IMR-90 (cell line): ENCODE measurements at regions not wholly inside any gene's neighbourhood (a gene's known extent, or its start where the extent isn't known, plus 50 kb on each side); places are given as distances from the start of the nearest gene placed in this dataset.

Experiments used
- CEBPB ChIP-seq: IDR thresholded peaks from 2 replicates; pipeline ENCODE4 v1.6.1; 2012; ENCODE audit warnings: low read depth, low read length, improper control_type of control experiment
- CTCF ChIP-seq: conservative IDR thresholded peaks from 2 replicates; pipeline ENCODE4 v1.5.1; 2012; ENCODE audit warnings: mild to moderate bottlenecking, low read depth, low read length, improper control_type of control experiment
- MXI1 ChIP-seq: IDR thresholded peaks from 2 replicates; pipeline ENCODE4 v1.6.1; 2012; ENCODE audit warnings: low read depth, mild to moderate bottlenecking, low read length, moderate library complexity, borderline replicate concordance
- POLR2A ChIP-seq: IDR thresholded peaks from 2 replicates; pipeline ENCODE4 v1.6.1; 2012; ENCODE audit warnings: mild to moderate bottlenecking, low read depth, low read length
- RAD21 ChIP-seq: IDR thresholded peaks from 2 replicates; pipeline ENCODE4 v1.6.1; 2012; ENCODE audit warnings: low read length, improper control_type of control experiment
- SMC3 ChIP-seq: fragments of 150-350 bp; IDR thresholded peaks from 2 replicates; pipeline ENCODE4 v1.6.1; 2016; ENCODE audit warnings: low read depth, mild to moderate bottlenecking, antibody characterized with exemption, low read length, moderate library complexity

GRCh38 chr9:104362912-104363472 is 141.1 kb upstream of the OR13F1 start:
- TF ChIP-seq POLR2A (no peak), CTCF (no peak), RAD21 (no peak), MXI1 (no peak), SMC3 (no peak), CEBPB (no peak)
